GM23338 (cell line): ENCODE measurements at regions not wholly inside any gene's neighbourhood (a gene's known extent, or its start where the extent isn't known, plus 50 kb on each side); places are given as distances from the start of the nearest gene placed in this dataset.

ENCODE experiments used
- ATAC-seq: fragments of 200-7000 bp; cut with Tn5 transposase; 3 replicates; pipeline ENCODE4 v1.9.1; 2020
- DNase-seq: peaks from one replicate; pipeline ENCODE4 v3.0.0-alpha.2; 2015; ENCODE audit warnings: low spot score
- H2AFZ ChIP-seq: fragments of 200-600 bp; sonication (generic); 2 replicates; pipeline ENCODE4 v1.8.0; 2016; ENCODE audit warnings: antibody characterized with exemption, mild to moderate bottlenecking, moderate library complexity
- H3F3A ChIP-seq: fragments of 200-600 bp; sonication (generic); replicated peaks from 2 replicates; pipeline ENCODE4 v1.8.0; 2017; ENCODE audit warnings: antibody characterized with exemption, mixed run types, low read depth
- H3K27ac ChIP-seq: fragments of 200-600 bp; sonication (generic); 2 replicates; pipeline ENCODE4 v1.6.1; 2016; ENCODE audit warnings: low read depth
- H3K27me3 ChIP-seq: fragments of 200-600 bp; sonication (generic); 2 replicates; pipeline ENCODE4 v1.8.0; 2016; ENCODE audit warnings: mild to moderate bottlenecking, mixed run types, moderate library complexity; ENCODE audit not compliant: insufficient read depth
- H3K36me3 ChIP-seq: fragments of 200-600 bp; sonication (generic); 2 replicates; pipeline ENCODE4 v1.8.0; 2016; ENCODE audit warnings: mild to moderate bottlenecking; ENCODE audit not compliant: insufficient read depth
- H3K4me1 ChIP-seq: fragments of 200-600 bp; sonication (generic); 2 replicates; pipeline ENCODE4 v1.8.0; 2016; ENCODE audit warnings: mild to moderate bottlenecking, moderate library complexity; ENCODE audit not compliant: insufficient read depth
- H3K4me2 ChIP-seq: fragments of 200-600 bp; sonication (generic); 2 replicates; pipeline ENCODE4 v1.7.1; 2017; ENCODE audit warnings: mixed run types
- H3K4me3 ChIP-seq: fragments of 200-600 bp; sonication (generic); 2 replicates; pipeline ENCODE4 v1.6.1; 2016; ENCODE audit warnings: mixed run types
- H3K79me2 ChIP-seq: fragments of 200-600 bp; sonication (generic); replicated peaks from 2 replicates; pipeline ENCODE4 v1.8.0; 2017; ENCODE audit warnings: mild to moderate bottlenecking; ENCODE audit not compliant: insufficient read depth
- H3K9me2 ChIP-seq: fragments of 200-600 bp; sonication (generic); 2 replicates; pipeline ENCODE4 v1.8.0; 2017; ENCODE audit not compliant: insufficient read depth
- H4K20me1 ChIP-seq: fragments of 200-600 bp; sonication (generic); replicated peaks from 2 replicates; pipeline ENCODE4 v1.8.0; 2017; ENCODE audit warnings: mild to moderate bottlenecking; ENCODE audit not compliant: insufficient read depth
- H3K27ac Mint-ChIP-seq: 2 replicates; pipeline ENCODE4 v1.8.0; 2020; ENCODE audit warnings: inconsistent platforms, mild to moderate bottlenecking, moderate library complexity, mixed read lengths
- H3K27me3 Mint-ChIP-seq: 3 replicates; pipeline ENCODE4 v1.8.0; 2022; ENCODE audit warnings: low read depth, mild to moderate bottlenecking, moderate library complexity, mixed read lengths, inconsistent platforms; ENCODE audit not compliant: insufficient read depth, poor library complexity
- H3K36me3 Mint-ChIP-seq: 3 replicates; pipeline ENCODE4 v1.8.0; 2021; ENCODE audit warnings: low read depth, mild to moderate bottlenecking, inconsistent platforms, moderate library complexity, mixed read lengths
- H3K4me1 Mint-ChIP-seq: 3 replicates; pipeline ENCODE4 v1.8.0; 2020; ENCODE audit warnings: mild to moderate bottlenecking, inconsistent platforms, mixed read lengths
- H3K4me3 Mint-ChIP-seq: 3 replicates; pipeline ENCODE4 v1.8.0; 2021; ENCODE audit warnings: moderate library complexity, mild to moderate bottlenecking, inconsistent platforms, mixed read lengths
- H3K9me3 Mint-ChIP-seq: 3 replicates; pipeline ENCODE4 v1.8.0; 2020; ENCODE audit warnings: moderate library complexity, mild to moderate bottlenecking, inconsistent platforms, mixed read lengths
- EZH2 ChIP-seq: fragments of 200-600 bp; sonication (generic); IDR thresholded peaks from one replicate; pipeline ENCODE4 v1.8.0; 2017; ENCODE audit warnings: antibody characterized with exemption, mild to moderate bottlenecking, low read depth; ENCODE audit not compliant: unreplicated experiment
- POLR2AphosphoS5 ChIP-seq: IDR thresholded peaks from 2 replicates; pipeline ENCODE4 v1.6.1; 2016; ENCODE audit warnings: antibody characterized with exemption, low read depth
- STAT1 ChIP-seq: IDR thresholded peaks from one replicate; pipeline ENCODE4 v1.6.1; 2016; ENCODE audit warnings: antibody characterized with exemption; ENCODE audit not compliant: unreplicated experiment
- ZNF114 ChIP-seq: fragments of 250-450 bp; sonication (Bioruptor Pico); IDR thresholded peaks from 2 replicates; pipeline ENCODE4 v1.5.0; 2020; ENCODE audit warnings: mild to moderate bottlenecking, moderate library complexity
- TF ChIP-seq, protein P1 (sequence below): fragments of 250-450 bp; sonication (Bioruptor Pico); IDR thresholded peaks from 2 replicates; pipeline ENCODE4 v1.5.0; 2020; ENCODE audit warnings: mild to moderate bottlenecking, moderate library complexity
- TF ChIP-seq, protein P2 (sequence below): IDR thresholded peaks from 2 replicates; pipeline ENCODE4 v1.6.1; 2016; ENCODE audit warnings: antibody characterized with exemption

DNA sequence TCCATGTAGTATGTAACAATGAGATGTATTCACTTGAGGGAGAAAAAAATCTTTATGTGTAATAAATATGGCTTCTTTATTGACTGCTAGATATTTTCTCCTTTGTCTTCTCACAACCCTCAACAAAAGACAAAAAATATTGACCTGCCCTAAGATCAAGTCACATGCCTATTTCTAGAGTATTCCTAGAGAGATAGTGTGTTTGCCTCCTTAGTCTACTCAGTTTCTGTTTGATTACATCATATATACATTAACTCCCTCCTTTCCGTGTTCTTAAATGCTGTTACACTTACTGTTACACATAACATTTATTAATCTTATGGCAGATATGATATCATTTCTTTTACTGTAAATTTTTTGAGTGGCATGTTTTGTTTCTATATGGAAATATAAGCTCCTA is 281.6 kb upstream of the RGS18 start:
- Histone ChIP-seq H3K4me2 (no peak overlapping the region), H3K79me2 (no peaks in the 10 kb centered on the region), H3K4me3 (no peak overlapping the region), H3F3A (no peaks in the 10 kb centered on the region), H3K36me3 (no peaks in the 10 kb centered on the region), H4K20me1 (no peaks in the 10 kb centered on the region), H3K4me1 (no peaks in the 10 kb centered on the region), H3K27ac (no peak overlapping the region), H2AFZ (no peak overlapping the region), H3K27me3 (no peaks in the 10 kb centered on the region), H3K9me2 (no peaks in the 10 kb centered on the region)
- no peaks in the 10 kb centered on the region; the same call in 1 of the 3 replicates for H3K9me3 Mint-ChIP-seq
- no peaks in the 10 kb centered on the region for H3K4me1 Mint-ChIP-seq
- ATAC-seq (no peak), DNase-seq (no peak)
- H3K36me3 Mint-ChIP-seq, result peaks cover 6% of the 10 kb centered on the region; the same call in 1 of the 3 replicates
- no peak for TF ChIP-seq ZNF114 (CRISPR knock-in tag)
- TF ChIP-seq STAT1, result no peak
- TF ChIP-seq, protein P1, sequence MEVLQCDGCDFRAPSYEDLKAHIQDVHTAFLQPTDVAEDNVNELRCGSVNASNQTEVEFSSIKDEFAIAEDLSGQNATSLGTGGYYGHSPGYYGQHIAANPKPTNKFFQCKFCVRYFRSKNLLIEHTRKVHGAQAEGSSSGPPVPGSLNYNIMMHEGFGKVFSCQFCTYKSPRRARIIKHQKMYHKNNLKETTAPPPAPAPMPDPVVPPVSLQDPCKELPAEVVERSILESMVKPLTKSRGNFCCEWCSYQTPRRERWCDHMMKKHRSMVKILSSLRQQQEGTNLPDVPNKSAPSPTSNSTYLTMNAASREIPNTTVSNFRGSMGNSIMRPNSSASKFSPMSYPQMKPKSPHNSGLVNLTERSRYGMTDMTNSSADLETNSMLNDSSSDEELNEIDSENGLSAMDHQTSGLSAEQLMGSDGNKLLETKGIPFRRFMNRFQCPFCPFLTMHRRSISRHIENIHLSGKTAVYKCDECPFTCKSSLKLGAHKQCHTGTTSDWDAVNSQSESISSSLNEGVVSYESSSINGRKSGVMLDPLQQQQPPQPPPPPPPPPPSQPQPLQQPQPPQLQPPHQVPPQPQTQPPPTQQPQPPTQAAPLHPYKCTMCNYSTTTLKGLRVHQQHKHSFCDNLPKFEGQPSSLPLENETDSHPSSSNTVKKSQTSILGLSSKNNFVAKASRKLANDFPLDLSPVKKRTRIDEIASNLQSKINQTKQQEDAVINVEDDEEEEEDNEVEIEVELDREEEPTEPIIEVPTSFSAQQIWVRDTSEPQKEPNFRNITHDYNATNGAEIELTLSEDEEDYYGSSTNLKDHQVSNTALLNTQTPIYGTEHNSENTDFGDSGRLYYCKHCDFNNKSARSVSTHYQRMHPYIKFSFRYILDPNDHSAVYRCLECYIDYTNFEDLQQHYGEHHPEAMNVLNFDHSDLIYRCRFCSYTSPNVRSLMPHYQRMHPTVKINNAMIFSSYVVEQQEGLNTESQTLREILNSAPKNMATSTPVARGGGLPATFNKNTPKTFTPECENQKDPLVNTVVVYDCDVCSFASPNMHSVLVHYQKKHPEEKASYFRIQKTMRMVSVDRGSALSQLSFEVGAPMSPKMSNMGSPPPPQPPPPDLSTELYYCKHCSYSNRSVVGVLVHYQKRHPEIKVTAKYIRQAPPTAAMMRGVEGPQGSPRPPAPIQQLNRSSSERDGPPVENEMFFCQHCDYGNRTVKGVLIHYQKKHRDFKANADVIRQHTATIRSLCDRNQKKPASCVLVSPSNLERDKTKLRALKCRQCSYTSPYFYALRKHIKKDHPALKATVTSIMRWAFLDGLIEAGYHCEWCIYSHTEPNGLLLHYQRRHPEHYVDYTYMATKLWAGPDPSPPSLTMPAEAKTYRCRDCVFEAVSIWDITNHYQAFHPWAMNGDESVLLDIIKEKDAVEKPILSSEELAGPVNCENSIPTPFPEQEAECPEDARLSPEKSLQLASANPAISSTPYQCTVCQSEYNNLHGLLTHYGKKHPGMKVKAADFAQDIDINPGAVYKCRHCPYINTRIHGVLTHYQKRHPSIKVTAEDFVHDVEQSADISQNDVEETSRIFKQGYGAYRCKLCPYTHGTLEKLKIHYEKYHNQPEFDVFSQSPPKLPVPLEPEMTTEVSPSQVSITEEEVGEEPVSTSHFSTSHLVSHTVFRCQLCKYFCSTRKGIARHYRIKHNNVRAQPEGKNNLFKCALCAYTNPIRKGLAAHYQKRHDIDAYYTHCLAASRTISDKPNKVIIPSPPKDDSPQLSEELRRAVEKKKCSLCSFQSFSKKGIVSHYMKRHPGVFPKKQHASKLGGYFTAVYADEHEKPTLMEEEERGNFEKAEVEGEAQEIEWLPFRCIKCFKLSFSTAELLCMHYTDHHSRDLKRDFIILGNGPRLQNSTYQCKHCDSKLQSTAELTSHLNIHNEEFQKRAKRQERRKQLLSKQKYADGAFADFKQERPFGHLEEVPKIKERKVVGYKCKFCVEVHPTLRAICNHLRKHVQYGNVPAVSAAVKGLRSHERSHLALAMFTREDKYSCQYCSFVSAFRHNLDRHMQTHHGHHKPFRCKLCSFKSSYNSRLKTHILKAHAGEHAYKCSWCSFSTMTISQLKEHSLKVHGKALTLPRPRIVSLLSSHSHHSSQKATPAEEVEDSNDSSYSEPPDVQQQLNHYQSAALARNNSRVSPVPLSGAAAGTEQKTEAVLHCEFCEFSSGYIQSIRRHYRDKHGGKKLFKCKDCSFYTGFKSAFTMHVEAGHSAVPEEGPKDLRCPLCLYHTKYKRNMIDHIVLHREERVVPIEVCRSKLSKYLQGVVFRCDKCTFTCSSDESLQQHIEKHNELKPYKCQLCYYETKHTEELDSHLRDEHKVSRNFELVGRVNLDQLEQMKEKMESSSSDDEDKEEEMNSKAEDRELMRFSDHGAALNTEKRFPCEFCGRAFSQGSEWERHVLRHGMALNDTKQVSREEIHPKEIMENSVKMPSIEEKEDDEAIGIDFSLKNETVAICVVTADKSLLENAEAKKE, result no peak
- TF ChIP-seq, protein P2, sequence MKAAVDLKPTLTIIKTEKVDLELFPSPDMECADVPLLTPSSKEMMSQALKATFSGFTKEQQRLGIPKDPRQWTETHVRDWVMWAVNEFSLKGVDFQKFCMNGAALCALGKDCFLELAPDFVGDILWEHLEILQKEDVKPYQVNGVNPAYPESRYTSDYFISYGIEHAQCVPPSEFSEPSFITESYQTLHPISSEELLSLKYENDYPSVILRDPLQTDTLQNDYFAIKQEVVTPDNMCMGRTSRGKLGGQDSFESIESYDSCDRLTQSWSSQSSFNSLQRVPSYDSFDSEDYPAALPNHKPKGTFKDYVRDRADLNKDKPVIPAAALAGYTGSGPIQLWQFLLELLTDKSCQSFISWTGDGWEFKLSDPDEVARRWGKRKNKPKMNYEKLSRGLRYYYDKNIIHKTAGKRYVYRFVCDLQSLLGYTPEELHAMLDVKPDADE, result no peak
- H3K27ac Mint-ChIP-seq, result no peak overlapping the region
- no peak overlapping the region for H3K4me3 Mint-ChIP-seq
- H3K27me3 Mint-ChIP-seq, result peaks cover 2% of the 10 kb centered on the region

DNA sequence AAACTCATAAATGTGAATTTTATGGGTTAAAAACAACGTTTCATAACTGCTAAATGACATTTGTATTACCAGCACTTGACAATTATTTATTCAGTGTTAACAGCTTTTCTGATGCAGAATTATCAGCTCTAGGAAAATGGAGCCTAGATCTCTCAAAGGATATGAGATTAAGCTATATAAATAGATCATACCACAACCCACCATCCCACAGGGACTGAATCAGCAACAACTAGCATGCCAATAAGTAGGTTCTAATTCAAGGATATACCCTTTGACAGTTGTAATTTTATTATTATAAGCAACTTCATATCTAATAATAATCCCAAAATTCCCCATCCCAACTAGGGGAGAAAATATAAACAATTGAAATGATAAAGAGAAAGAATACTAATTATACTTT is 275.4 kb upstream of the RGS18 start:
- no peak for DNase-seq
- Histone ChIP-seq H3K9me2 (no peaks in the 10 kb centered on the region), H4K20me1 (no peaks in the 10 kb centered on the region), H3K36me3 (no peaks in the 10 kb centered on the region), H3K27me3 (no peaks in the 10 kb centered on the region), H3K4me1 (no peaks in the 10 kb centered on the region), H3K4me2 (no peak overlapping the region), H3K79me2 (no peaks in the 10 kb centered on the region), H2AFZ (no peak overlapping the region), H3K27ac (no peak overlapping the region), H3F3A (no peaks in the 10 kb centered on the region), H3K4me3 (no peak overlapping the region)
- no peak overlapping the region for H3K27ac Mint-ChIP-seq
- no peaks in the 10 kb centered on the region for H3K27me3 Mint-ChIP-seq
- no peaks in the 10 kb centered on the region for H3K9me3 Mint-ChIP-seq
- no peaks in the 10 kb centered on the region for H3K4me1 Mint-ChIP-seq
- no peaks in the 10 kb centered on the region for H3K36me3 Mint-ChIP-seq
- ATAC-seq, result no peak
- no peak overlapping the region for H3K4me3 Mint-ChIP-seq
- TF ChIP-seq POLR2AphosphoS5 (no peak), EZH2 (no peak), STAT1 (no peak)
- TF ChIP-seq, protein P1, result no peak
